Hepatocyte (in vitro differentiated cells): ENCODE measurements at regions not wholly inside any gene's neighbourhood (a gene's known extent, or its start where the extent isn't known, plus 50 kb on each side); places are given as distances from the start of the nearest gene placed in this dataset.

Source experiments
- CTCF ChIP-seq: fragments of 200-600 bp; sonication (generic); IDR thresholded peaks from 2 replicates; pipeline ENCODE4 v1.5.1; 2016; ENCODE audit warnings: antibody characterized with exemption, mild to moderate bottlenecking; ENCODE audit not compliant: poor library complexity
- EZH2 ChIP-seq: fragments of 200-600 bp; sonication (generic); IDR thresholded peaks from 2 replicates; pipeline ENCODE4 v1.6.1; 2016; ENCODE audit warnings: antibody characterized with exemption, mild to moderate bottlenecking, borderline replicate concordance
- EZH2phosphoT487 ChIP-seq: fragments of 200-600 bp; sonication (generic); IDR thresholded peaks from one replicate; pipeline ENCODE4 v1.6.1; 2018; ENCODE audit warnings: antibody characterized with exemption, mild to moderate bottlenecking, low read depth, moderate library complexity; ENCODE audit not compliant: unreplicated experiment, severe bottlenecking

GRCh38 chr6:8275667-8276066, 159.7 kb downstream of the SLC35B3 start:
- TF ChIP-seq EZH2, result no peak
- no peak for TF ChIP-seq CTCF
- no peak for TF ChIP-seq EZH2phosphoT487
